OCI-LY1 (cell line): ENCODE measurements at regions not wholly inside any gene's neighbourhood (a gene's known extent, or its start where the extent isn't known, plus 50 kb on each side); places are given as distances from the start of the nearest gene placed in this dataset.
A peak's percentile ranks its signal among the peaks of the same experiment; 100 is the strongest.

Experiments
- EZH2 ChIP-seq: fragments of 200-600 bp; sonication (generic), shearing (Covaris generic); IDR thresholded peaks from 2 replicates; pipeline ENCODE4 v1.8.0; 2017; ENCODE audit warnings: borderline replicate concordance, mixed run types, mild to moderate bottlenecking, antibody characterized with exemption, low read length, moderate library complexity, mixed read lengths
- TF ChIP-seq, protein P1 (sequence below): fragments of 200-600 bp; sonication (generic), shearing (Covaris generic); IDR thresholded peaks from 2 replicates; pipeline ENCODE4 v1.5.1; 2017; ENCODE audit warnings: mild to moderate bottlenecking, antibody characterized with exemption, low read length, moderate library complexity, mixed read lengths

DNA sequence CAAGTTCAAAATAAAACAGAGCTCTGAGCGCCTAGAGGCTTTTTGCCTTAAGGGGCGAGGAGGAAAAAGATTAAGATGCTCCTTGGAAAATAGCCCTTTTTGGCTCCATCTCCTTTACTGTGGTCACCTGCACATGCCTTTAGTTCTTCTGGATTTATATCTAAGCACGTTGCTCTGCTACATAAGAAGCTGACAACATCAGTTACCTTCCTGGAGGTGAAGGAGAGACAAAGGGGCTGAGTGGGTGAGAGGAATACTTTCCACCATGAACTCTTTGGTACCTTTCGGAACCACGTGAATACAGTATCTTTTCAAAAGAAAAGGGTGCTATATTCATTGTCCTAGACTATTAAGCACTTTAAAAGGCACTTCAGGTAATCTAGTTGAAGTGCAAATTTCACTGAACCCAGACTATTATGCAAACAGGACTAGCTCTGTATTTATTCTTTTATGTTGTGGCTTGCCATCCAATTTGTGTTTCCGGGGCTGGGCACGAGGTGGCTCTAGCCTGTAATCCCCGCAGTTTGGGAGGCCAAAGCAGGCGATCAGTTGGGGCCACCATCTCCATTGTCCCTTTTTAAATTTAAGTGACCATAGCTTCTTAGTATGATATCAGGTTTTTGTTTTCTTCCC is 201.5 kb downstream of the TM9SF2 start:
- TF ChIP-seq EZH2, result no peak
- TF ChIP-seq, protein P1, sequence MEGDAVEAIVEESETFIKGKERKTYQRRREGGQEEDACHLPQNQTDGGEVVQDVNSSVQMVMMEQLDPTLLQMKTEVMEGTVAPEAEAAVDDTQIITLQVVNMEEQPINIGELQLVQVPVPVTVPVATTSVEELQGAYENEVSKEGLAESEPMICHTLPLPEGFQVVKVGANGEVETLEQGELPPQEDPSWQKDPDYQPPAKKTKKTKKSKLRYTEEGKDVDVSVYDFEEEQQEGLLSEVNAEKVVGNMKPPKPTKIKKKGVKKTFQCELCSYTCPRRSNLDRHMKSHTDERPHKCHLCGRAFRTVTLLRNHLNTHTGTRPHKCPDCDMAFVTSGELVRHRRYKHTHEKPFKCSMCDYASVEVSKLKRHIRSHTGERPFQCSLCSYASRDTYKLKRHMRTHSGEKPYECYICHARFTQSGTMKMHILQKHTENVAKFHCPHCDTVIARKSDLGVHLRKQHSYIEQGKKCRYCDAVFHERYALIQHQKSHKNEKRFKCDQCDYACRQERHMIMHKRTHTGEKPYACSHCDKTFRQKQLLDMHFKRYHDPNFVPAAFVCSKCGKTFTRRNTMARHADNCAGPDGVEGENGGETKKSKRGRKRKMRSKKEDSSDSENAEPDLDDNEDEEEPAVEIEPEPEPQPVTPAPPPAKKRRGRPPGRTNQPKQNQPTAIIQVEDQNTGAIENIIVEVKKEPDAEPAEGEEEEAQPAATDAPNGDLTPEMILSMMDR, result peak; percentile 4; the same call in 1 of the 2 replicates
